Fibroblast of lung (primary cell): ENCODE measurements at regions not wholly inside any gene's neighbourhood (a gene's known extent, or its start where the extent isn't known, plus 50 kb on each side); places are given as distances from the start of the nearest gene placed in this dataset.

Experiments
- DNase-seq, 2 donors: peaks; one replicate each; pipeline versions ENCODE4 v3.0.0 to v3.0.0-alpha.2; 2010; ENCODE audit warnings: low read depth in 2 of 2
- H2AFZ ChIP-seq: 2 replicates; pipeline ENCODE4 v1.5.1; 2012; ENCODE audit warnings: low read length, control low read depth, inconsistent platforms
- H3K27ac ChIP-seq: 2 replicates; pipeline ENCODE4 v1.5.1; 2011; ENCODE audit warnings: low read length, control low read depth; ENCODE audit not compliant: insufficient read depth
- H3K27me3 ChIP-seq: 2 replicates; pipeline ENCODE4 v1.5.1; 2011; ENCODE audit warnings: mild to moderate bottlenecking, low read length; ENCODE audit not compliant: control insufficient read depth, insufficient read depth
- H3K36me3 ChIP-seq: 2 replicates; pipeline ENCODE4 v1.5.1; 2011; ENCODE audit warnings: low read length; ENCODE audit not compliant: control insufficient read depth, insufficient read depth
- H3K4me1 ChIP-seq: 2 replicates; pipeline ENCODE4 v1.5.1; 2011; ENCODE audit warnings: low read length; ENCODE audit not compliant: control insufficient read depth, insufficient read depth; ENCODE audit errors: extremely low read depth
- H3K4me2 ChIP-seq: 2 replicates; pipeline ENCODE4 v1.5.1; 2011; ENCODE audit warnings: low read length, control low read depth; ENCODE audit not compliant: insufficient read depth; ENCODE audit errors: extremely low read depth
- H3K4me3 ChIP-seq, 4 experiments: fragments of 200-600 bp in 1 of 4; sonication (generic) in 1 of 4; replicated peaks in 1 of 4; 2 replicates each; pipeline ENCODE4 v1.5.1; 2011 to 2016; ENCODE audit warnings: low read length in 4 of 4, low read depth in 3 of 4, mild to moderate bottlenecking in 3 of 4, control low read depth in 2 of 4, inconsistent platforms in 1 of 4, mixed read lengths in 1 of 4; ENCODE audit not compliant: insufficient read depth in 1 of 4; ENCODE audit errors: control extremely low read depth in 1 of 4
- H3K79me2 ChIP-seq: 2 replicates; pipeline ENCODE4 v1.5.1; 2012; ENCODE audit warnings: mild to moderate bottlenecking, low read length, inconsistent platforms; ENCODE audit not compliant: control insufficient read depth, insufficient read depth
- H3K9ac ChIP-seq: 2 replicates; pipeline ENCODE4 v1.5.1; 2011; ENCODE audit warnings: mild to moderate bottlenecking, low read length, control low read depth; ENCODE audit not compliant: insufficient read depth
- H3K9me3 ChIP-seq: 2 replicates; pipeline ENCODE4 v1.5.1; 2012; ENCODE audit warnings: low read depth, low read length; ENCODE audit not compliant: control insufficient read depth, insufficient read depth
- H4K20me1 ChIP-seq: 2 replicates; pipeline ENCODE4 v1.5.1; 2011; ENCODE audit warnings: low read length; ENCODE audit not compliant: control insufficient read depth, insufficient read depth; ENCODE audit errors: extremely low read depth
- EZH2 ChIP-seq: IDR thresholded peaks from 2 replicates; pipeline ENCODE4 v1.5.1; 2012; ENCODE audit warnings: low read length, control low read depth, mild to moderate bottlenecking; ENCODE audit errors: missing control alignments
- TF ChIP-seq, protein P1 (sequence below), 2 donors: IDR thresholded peaks in 1 of 2; conservative IDR thresholded peaks in 1 of 2; 1 replicate in 1 of 2; 2 replicates in 1 of 2; pipeline ENCODE4 v1.5.1; 2011 to 2012; ENCODE audit warnings: low read length in 2 of 2, control low read depth in 1 of 2, inconsistent platforms in 1 of 2, low read depth in 1 of 2, mild to moderate bottlenecking in 1 of 2

DNA sequence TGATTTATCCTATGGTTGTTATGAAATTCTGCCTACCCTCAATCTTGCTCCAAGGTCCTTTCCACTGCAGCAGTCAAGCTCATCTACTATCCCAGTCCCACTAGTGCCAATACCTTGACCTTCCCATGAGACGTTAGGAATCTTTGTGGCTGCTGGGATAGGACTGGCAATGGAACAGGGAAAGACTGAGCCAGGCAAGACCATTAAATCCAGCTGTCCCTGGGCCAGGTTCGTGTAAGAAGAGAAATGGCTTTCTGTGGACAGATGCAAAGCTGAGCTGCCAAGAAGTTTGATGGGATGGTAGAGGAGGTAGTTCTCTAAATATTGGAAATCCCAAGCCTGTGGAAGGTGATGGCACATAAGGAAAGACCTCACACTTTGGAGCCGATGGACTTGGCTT is 50.1 kb upstream of the TMEM17 start:
- Histone ChIP-seq H2AFZ (peak overlapping the region; percentile 34), H3K27me3 (no peaks in the 10 kb centered on the region), H3K9ac (no peak overlapping the region), H3K4me3 (no peak overlapping the region), H3K4me1 (no peaks in the 10 kb centered on the region), H3K27ac (no peak overlapping the region), H4K20me1 (no peaks in the 10 kb centered on the region), H3K36me3 (no peaks in the 10 kb centered on the region), H3K79me2 (no peaks in the 10 kb centered on the region), H3K9me3 (no peaks in the 10 kb centered on the region), H3K4me2 (no peak overlapping the region)
- no peak for TF ChIP-seq EZH2
- TF ChIP-seq, protein P1, sequence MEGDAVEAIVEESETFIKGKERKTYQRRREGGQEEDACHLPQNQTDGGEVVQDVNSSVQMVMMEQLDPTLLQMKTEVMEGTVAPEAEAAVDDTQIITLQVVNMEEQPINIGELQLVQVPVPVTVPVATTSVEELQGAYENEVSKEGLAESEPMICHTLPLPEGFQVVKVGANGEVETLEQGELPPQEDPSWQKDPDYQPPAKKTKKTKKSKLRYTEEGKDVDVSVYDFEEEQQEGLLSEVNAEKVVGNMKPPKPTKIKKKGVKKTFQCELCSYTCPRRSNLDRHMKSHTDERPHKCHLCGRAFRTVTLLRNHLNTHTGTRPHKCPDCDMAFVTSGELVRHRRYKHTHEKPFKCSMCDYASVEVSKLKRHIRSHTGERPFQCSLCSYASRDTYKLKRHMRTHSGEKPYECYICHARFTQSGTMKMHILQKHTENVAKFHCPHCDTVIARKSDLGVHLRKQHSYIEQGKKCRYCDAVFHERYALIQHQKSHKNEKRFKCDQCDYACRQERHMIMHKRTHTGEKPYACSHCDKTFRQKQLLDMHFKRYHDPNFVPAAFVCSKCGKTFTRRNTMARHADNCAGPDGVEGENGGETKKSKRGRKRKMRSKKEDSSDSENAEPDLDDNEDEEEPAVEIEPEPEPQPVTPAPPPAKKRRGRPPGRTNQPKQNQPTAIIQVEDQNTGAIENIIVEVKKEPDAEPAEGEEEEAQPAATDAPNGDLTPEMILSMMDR (conservative IDR thresholded peaks at IDR 0.05 in 1 of 2, IDR thresholded peaks at IDR 0.05 in 1 of 2; ENCODE audit: low read depth in 1 of 2, low read length in 2 of 2): no peak
- no peak for DNase-seq
